HCT116 (cell line): ENCODE measurements at regions not wholly inside any gene's neighbourhood (a gene's known extent, or its start where the extent isn't known, plus 50 kb on each side); places are given as distances from the start of the nearest gene placed in this dataset.
A peak's percentile ranks its signal among the peaks of the same experiment; 100 is the strongest.

Experiments used
- ATAC-seq: fragments of 200-7000 bp; cut with Tn5 transposase; 2 replicates; pipeline ENCODE4 v1.9.1; 2020; ENCODE audit warnings: mild to moderate bottlenecking, moderate library complexity
- BruUV-seq: library from RNA; stranded (reverse); fragments of 400-500 nt; replicated peaks from 2 replicates; lab custom pipeline; 2021; lab: Mats Ljungman, UMichigan
- CTCF ChIA-PET: fragments of 300-600 bp; sonication (Branson Sonifier 250); formaldehyde crosslinking; loops from one replicate; lab custom pipeline; 2021; ENCODE audit warnings: antibody characterized with exemption; lab: Charles Lee
- POLR2A ChIA-PET: fragments of 300-600, 350-600 bp; sonication (Branson Sonifier 250); formaldehyde crosslinking; loops from one replicate; lab custom pipeline; 2021; ENCODE audit warnings: antibody characterized with exemption; lab: Charles Lee
- RAD21 ChIA-PET, 2 experiments: fragments of 300-600 bp; sonication (Branson Sonifier 250); formaldehyde crosslinking; loops; one replicate each; lab custom pipeline; 2023; ENCODE audit warnings: low total read pairs in 2 of 2; ENCODE audit not compliant: uncharacterized antibody in 2 of 2, unreplicated experiment in 2 of 2, low non-redundant PET in 1 of 2; lab: Charles Lee
- DNase-seq: peaks from one replicate; pipeline ENCODE4 v3.0.0-alpha.2; 2010; ENCODE audit warnings: low read depth, low spot score
- H2AFZ ChIP-seq: fragments of 200-600 bp; shearing (Covaris generic), sonication (generic); 2 replicates; pipeline ENCODE4 v1.6.1; 2017; ENCODE audit warnings: low read depth, mixed run types, mixed read lengths, antibody characterized with exemption, low read length; ENCODE audit not compliant: poor library complexity, severe bottlenecking
- H3K27ac ChIP-seq: 2 replicates; pipeline ENCODE4 v1.5.1; 2012; ENCODE audit warnings: low read depth, low read length
- H3K27me3 ChIP-seq: fragments of 200-600 bp; sonication (generic); 2 replicates; pipeline ENCODE4 v1.6.1; 2016; ENCODE audit warnings: mixed run types, low read length, mixed read lengths; ENCODE audit not compliant: insufficient read depth
- H3K36me3 ChIP-seq, 2 experiments: fragments of 200-500 bp in 1 of 2; fragments of 200-600 bp in 1 of 2; sonication (Bioruptor generic) in 1 of 2; sonication (generic) in 1 of 2; 2 replicates each; pipeline versions ENCODE4 v1.5.1 to v1.6.1; 2014 to 2016; ENCODE audit warnings: low read length in 2 of 2, inconsistent platforms in 1 of 2, mixed read lengths in 1 of 2, mixed run types in 1 of 2; ENCODE audit not compliant: insufficient read depth in 2 of 2, control insufficient read depth in 1 of 2
- H3K4me1 ChIP-seq, 2 experiments: fragments of 200-600 bp in 1 of 2; sonication (generic) in 1 of 2; 2 replicates each; pipeline versions ENCODE4 v1.5.1 to v1.6.1; 2012 to 2017; ENCODE audit warnings: low read length in 2 of 2, inconsistent platforms in 1 of 2, mild to moderate bottlenecking in 1 of 2, mixed read lengths in 1 of 2, mixed run types in 1 of 2, moderate library complexity in 1 of 2; ENCODE audit not compliant: insufficient read depth in 2 of 2, control insufficient read depth in 1 of 2
- H3K4me2 ChIP-seq: fragments of 200-600 bp; sonication (generic); 2 replicates; pipeline ENCODE4 v1.6.1; 2017; ENCODE audit warnings: mixed run types, low read length, mixed read lengths
- H3K4me3 ChIP-seq, 2 experiments: fragments of 200-600 bp in 1 of 2; sonication (generic) in 1 of 2; replicated peaks in 1 of 2; 2 replicates each; pipeline ENCODE4 v1.5.1; 2011 to 2016; ENCODE audit warnings: low read length in 2 of 2, control low read depth in 1 of 2, low read depth in 1 of 2, mild to moderate bottlenecking in 1 of 2, mixed read lengths in 1 of 2, mixed run types in 1 of 2
- H3K79me2 ChIP-seq: fragments of 200-600 bp; sonication (generic); 2 replicates; pipeline ENCODE4 v1.6.1; 2017; ENCODE audit warnings: mild to moderate bottlenecking, mixed run types, low read length, moderate library complexity, mixed read lengths; ENCODE audit not compliant: insufficient read depth
- H3K9ac ChIP-seq: fragments of 200-600 bp; sonication (generic); 2 replicates; pipeline ENCODE4 v1.6.1; 2016; ENCODE audit warnings: low read length, mixed read lengths
- H3K9me2 ChIP-seq: fragments of 200-600 bp; sonication (generic), shearing (Covaris generic); 2 replicates; pipeline ENCODE4 v1.6.1; 2017; ENCODE audit warnings: mixed run types, mild to moderate bottlenecking, moderate library complexity; ENCODE audit not compliant: insufficient read depth
- H3K9me3 ChIP-seq, 2 experiments: fragments of 200-500 bp in 1 of 2; fragments of 200-600 bp in 1 of 2; sonication (Bioruptor generic) in 1 of 2; sonication (generic) in 1 of 2; 2 replicates each; pipeline ENCODE4 v1.6.1; 2014 to 2017; ENCODE audit warnings: low read length in 2 of 2, mixed read lengths in 2 of 2, inconsistent platforms in 1 of 2, low read depth in 1 of 2, mild to moderate bottlenecking in 1 of 2, mixed run types in 1 of 2, moderate library complexity in 1 of 2; ENCODE audit not compliant: control insufficient read depth in 1 of 2, insufficient read depth in 1 of 2
- H4K20me1 ChIP-seq: fragments of 200-600 bp; sonication (generic), shearing (Covaris generic); 2 replicates; pipeline ENCODE4 v1.6.1; 2017; ENCODE audit warnings: mixed run types, mild to moderate bottlenecking, moderate library complexity; ENCODE audit not compliant: insufficient read depth
- CBX3 ChIP-seq: IDR thresholded peaks from 2 replicates; pipeline ENCODE4 v1.6.1; 2012; ENCODE audit warnings: low read depth
- EGR1 ChIP-seq: IDR thresholded peaks from 2 replicates; pipeline ENCODE4 v1.6.1; 2012; ENCODE audit warnings: low read depth
- ELF1 ChIP-seq: IDR thresholded peaks from 2 replicates; pipeline ENCODE4 v1.6.1; 2012; ENCODE audit warnings: low read depth, borderline replicate concordance
- EZH2phosphoT487 ChIP-seq: fragments of 200-600 bp; IDR thresholded peaks from 2 replicates; pipeline ENCODE4 v1.6.1; 2018; ENCODE audit warnings: antibody characterized with exemption, borderline replicate concordance
- FOSL1 ChIP-seq: IDR thresholded peaks from 2 replicates; pipeline ENCODE4 v1.6.1; 2012; ENCODE audit warnings: low read depth
- JUND ChIP-seq: IDR thresholded peaks from 2 replicates; pipeline ENCODE4 v1.6.1; 2012
- MAX ChIP-seq: IDR thresholded peaks from 2 replicates; pipeline ENCODE4 v1.6.1; 2012
- POLR2AphosphoS5 ChIP-seq: IDR thresholded peaks from 2 replicates; pipeline ENCODE4 v1.6.1; 2011; ENCODE audit warnings: mild to moderate bottlenecking, low read depth, low read length, moderate library complexity
- RAD21 ChIP-seq: IDR thresholded peaks from 2 replicates; pipeline ENCODE4 v1.6.1; 2012; ENCODE audit warnings: low read depth, mild to moderate bottlenecking
- SP1 ChIP-seq: IDR thresholded peaks from 2 replicates; pipeline ENCODE4 v1.6.1; 2012; ENCODE audit warnings: low read depth
- SRF ChIP-seq: IDR thresholded peaks from 2 replicates; pipeline ENCODE4 v1.6.1; 2012; ENCODE audit warnings: low read depth
- TCF7L2 ChIP-seq: IDR thresholded peaks from 2 replicates; pipeline ENCODE4 v1.7.0; 2011; ENCODE audit warnings: borderline replicate concordance, inconsistent platforms; ENCODE audit not compliant: insufficient read depth, insufficient read length; ENCODE audit errors: extremely low read depth
- intact Hi-C: fragments of 100-400 bp; cut with micrococcal nuclease; formaldehyde crosslinking; loops from 2 replicates; pipeline ENCODE4 v1.10.0; 2022
- TF ChIP-seq, protein P1 (sequence below): IDR thresholded peaks from 2 replicates; pipeline ENCODE4 v1.6.1; 2012

GRCh38 chr16:88296437-88297177 lies 86.2 kb upstream of the ZNF469 start:
- H3K4me1 ChIP-seq, result peaks cover 0 to 17% of the 10 kb centered on the region in 2 experiments; a peak in 2 of 4 replicates
- peaks cover 18% of the 10 kb centered on the region; the same call in 1 of the 2 replicates for H3K27me3 ChIP-seq
- H2AFZ ChIP-seq, result no peak overlapping the region
- H4K20me1 ChIP-seq, result no peaks in the 10 kb centered on the region
- H3K4me2 ChIP-seq, result 0 out of 2 replicates have a peak overlapping the region, but pooled peaks have one; percentile 12
- ChIA-PET POLR2A (no interaction called here), CTCF (no interaction called here), RAD21 (no interaction called here)
- no peaks in the 10 kb centered on the region for H3K9me3 ChIP-seq
- H3K27ac ChIP-seq, result no peak overlapping the region
- BruUV-seq, result no TSS peak
- DNase-seq (no peak), ATAC-seq (no peak)
- no peak for TF ChIP-seq FOSL1
- TF ChIP-seq SRF, result no peak
- TF ChIP-seq EGR1, result no peak
- TF ChIP-seq, protein P1, sequence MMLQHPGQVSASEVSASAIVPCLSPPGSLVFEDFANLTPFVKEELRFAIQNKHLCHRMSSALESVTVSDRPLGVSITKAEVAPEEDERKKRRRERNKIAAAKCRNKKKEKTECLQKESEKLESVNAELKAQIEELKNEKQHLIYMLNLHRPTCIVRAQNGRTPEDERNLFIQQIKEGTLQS, result no peak
- TF ChIP-seq POLR2AphosphoS5, result no peak
- TF ChIP-seq SP1, result no peak
- no peak for TF ChIP-seq MAX
- H3K9ac ChIP-seq, result no peak overlapping the region
- H3K79me2 ChIP-seq, result no peaks in the 10 kb centered on the region
- no peaks in the 10 kb centered on the region for H3K36me3 ChIP-seq
- no peak overlapping the region for H3K4me3 ChIP-seq
- H3K9me2 ChIP-seq, result no peaks in the 10 kb centered on the region
- intact Hi-C loops, result no loop called here

DNA sequence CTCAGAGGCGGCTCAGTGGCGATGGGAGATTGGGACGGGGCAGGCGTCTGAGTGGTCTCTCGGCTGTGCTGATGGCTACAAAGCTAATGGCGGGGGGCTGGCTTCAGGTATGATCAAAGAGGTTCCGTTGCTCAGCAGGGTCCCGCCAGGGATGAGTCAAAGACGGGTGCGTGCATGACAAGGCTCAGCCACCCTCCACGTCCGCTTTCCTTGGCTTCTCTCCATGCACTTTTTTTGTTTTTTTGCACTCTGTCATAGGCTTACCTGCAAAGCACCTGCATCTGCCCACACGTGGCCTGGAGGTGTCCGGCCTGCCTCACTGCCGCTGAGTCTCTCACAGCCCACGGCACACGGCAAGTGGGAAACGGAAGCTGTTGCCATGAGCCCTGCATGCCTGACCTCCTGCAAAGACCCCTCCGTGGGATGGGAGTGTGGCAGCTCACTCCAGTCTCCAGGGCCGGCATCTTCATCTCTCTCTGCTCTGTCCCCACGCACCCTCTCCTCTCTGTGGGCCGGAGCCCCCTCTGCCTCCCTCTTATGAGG lies 85.5 kb upstream of the ZNF469 start:
- no peak overlapping the region for H3K27ac ChIP-seq
- BruUV-seq, result no TSS peak
- no peaks in the 10 kb centered on the region for H3K36me3 ChIP-seq
- H3K9me2 ChIP-seq, result no peaks in the 10 kb centered on the region
- H3K9ac ChIP-seq, result no peak overlapping the region
- H3K9me3 ChIP-seq, result no peaks in the 10 kb centered on the region
- POLR2A ChIA-PET, result no interaction called here
- no peaks in the 10 kb centered on the region for H3K79me2 ChIP-seq
- intact Hi-C loops, result no loop called here
- CTCF ChIA-PET, result interaction anchor here (2.7 kb wide), 1 partner anchor 10 kb away, joined by 16 read pairs; no protein-coding TSS in a partner anchor
- no peak overlapping the region for H3K4me3 ChIP-seq
- no peaks in the 10 kb centered on the region for H4K20me1 ChIP-seq
- peaks cover 18% of the 10 kb centered on the region; the same call in 1 of the 2 replicates for H3K27me3 ChIP-seq
- no peak overlapping the region for H2AFZ ChIP-seq
- no peak for ATAC-seq
- RAD21 ChIA-PET, result no interaction called here
- 0 out of 2 replicates have a peak overlapping the region, but pooled peaks have one; percentile 12 for H3K4me2 ChIP-seq
- TF ChIP-seq ELF1 (no peak), TCF7L2 (peak; percentile 51), JUND (no peak), SP1 (no peak), CBX3 (no peak), EZH2phosphoT487 (no peak), RAD21 (no peak)
- TF ChIP-seq, protein P1, result no peak
- no peak for DNase-seq
- peaks cover 0 to 17% of the 10 kb centered on the region in 2 experiments; a peak in 2 of 4 replicates for H3K4me1 ChIP-seq
